Testis (tissue), 2 donors: ENCODE measurements at regions not wholly inside any gene's neighbourhood (a gene's known extent, or its start where the extent isn't known, plus 50 kb on each side); places are given as distances from the start of the nearest gene placed in this dataset.
"Not testable (repeated sequence)": the region's sequence is repeated elsewhere in the genome, so short reads cannot be mapped to it uniquely, and the experiment has no call there.

ENCODE experiments used
- CTCF ChIP-seq, 3 experiments: fragments of 450-650 bp in 2 of 3; fragments of 200-600 bp in 1 of 3; sonication (generic) in 1 of 3; IDR thresholded peaks; one replicate each; pipeline ENCODE4 v1.5.1; 2016 to 2019; ENCODE audit warnings: antibody characterized with exemption in 3 of 3, mild to moderate bottlenecking in 2 of 3, moderate library complexity in 1 of 3
- POLR2A ChIP-seq: fragments of 450-650 bp; IDR thresholded peaks from one replicate; pipeline ENCODE4 v1.6.1; 2017; ENCODE audit warnings: antibody characterized with exemption, mild to moderate bottlenecking, moderate library complexity

GRCh38 chr9:41777536-41777935 lies 351.7 kb downstream of the CNTNAP3B start:
- TF ChIP-seq CTCF (IDR thresholded peaks at IDR 0.05); POLR2A: not testable (repeated sequence)
